ENCODE measurements at regions not wholly inside any gene's neighbourhood (a gene's known extent, or its start where the extent isn't known, plus 50 kb on each side); places are given as distances from the start of the nearest gene placed in this dataset.
"Not testable (repeated sequence)": the region's sequence is repeated elsewhere in the genome, so short reads cannot be mapped to it uniquely, and the experiment has no call there.

DNA sequence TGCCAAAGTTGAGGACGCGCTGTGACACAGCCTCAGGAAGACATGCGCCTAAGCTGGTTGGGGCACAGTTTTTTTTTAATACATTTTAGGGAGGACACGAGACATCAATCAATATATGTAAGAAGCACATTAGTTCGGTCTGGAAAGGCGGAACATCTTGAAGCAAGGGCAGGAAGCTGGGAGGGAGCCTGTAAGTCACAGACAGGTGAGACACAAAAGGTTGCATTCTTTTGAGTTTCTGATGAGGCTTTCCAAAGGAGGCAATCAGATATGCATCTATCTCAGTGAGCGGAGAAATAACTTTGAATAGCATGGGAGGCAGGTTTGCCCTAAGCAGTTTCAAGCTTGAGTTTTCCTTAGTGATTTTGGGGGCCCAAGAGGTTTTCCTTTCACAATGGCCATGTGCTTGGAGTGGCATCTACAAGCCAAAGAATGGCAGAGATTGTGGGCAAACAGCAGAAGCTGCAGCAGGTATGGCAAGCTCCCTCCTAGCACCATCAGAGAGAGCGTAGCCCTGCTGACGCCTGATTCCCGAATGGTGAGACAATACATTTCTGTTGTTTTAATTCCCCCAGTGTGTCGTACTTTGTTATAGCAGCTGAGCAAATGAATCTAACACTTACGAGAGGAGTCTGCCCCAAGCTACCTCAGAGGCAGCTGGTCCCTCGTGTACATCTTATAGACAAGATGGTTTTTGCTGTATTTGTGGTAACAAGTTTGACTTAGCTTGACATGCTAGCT lies 99.5 kb upstream of the TMTC4 start:
- WGBS, 2 donors, result 78 to 84% methylated on average over 13 of the region's 13 CpGs
- TF ChIP-seq EP300 (IDR thresholded peaks at IDR 0.05) (no peak), POLR2A (IDR thresholded peaks at IDR 0.05) (no peak)
- TF ChIP-seq, protein P1, sequence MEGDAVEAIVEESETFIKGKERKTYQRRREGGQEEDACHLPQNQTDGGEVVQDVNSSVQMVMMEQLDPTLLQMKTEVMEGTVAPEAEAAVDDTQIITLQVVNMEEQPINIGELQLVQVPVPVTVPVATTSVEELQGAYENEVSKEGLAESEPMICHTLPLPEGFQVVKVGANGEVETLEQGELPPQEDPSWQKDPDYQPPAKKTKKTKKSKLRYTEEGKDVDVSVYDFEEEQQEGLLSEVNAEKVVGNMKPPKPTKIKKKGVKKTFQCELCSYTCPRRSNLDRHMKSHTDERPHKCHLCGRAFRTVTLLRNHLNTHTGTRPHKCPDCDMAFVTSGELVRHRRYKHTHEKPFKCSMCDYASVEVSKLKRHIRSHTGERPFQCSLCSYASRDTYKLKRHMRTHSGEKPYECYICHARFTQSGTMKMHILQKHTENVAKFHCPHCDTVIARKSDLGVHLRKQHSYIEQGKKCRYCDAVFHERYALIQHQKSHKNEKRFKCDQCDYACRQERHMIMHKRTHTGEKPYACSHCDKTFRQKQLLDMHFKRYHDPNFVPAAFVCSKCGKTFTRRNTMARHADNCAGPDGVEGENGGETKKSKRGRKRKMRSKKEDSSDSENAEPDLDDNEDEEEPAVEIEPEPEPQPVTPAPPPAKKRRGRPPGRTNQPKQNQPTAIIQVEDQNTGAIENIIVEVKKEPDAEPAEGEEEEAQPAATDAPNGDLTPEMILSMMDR (IDR thresholded peaks at IDR 0.05), result no peak

DNA sequence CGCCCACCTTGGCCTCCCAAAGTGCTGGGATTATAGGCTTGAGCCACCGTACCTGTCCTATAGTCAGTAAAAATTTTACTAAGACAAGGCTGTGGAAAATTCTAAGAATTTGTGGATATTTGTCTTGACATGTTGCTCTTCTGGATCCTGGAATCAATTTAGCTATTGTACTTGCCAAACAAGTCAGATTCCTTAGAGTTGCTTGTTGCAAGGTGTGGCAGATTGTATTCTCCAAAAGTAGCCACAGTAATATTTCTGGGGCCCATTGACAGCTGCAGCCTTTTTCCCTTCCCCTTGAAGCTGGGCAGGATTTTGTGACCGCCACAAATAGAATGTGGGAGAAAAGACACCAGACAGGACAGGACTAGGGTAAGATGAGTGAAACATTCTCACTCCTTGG lies 98.8 kb upstream of the TMTC4 start:
- Histone ChIP-seq H3K4me3 (no peak overlapping the region), H3K36me3 (no peaks in the 10 kb centered on the region), H3K27ac (no peak overlapping the region), H3K27me3 (no peaks in the 10 kb centered on the region), H3K9me3 (no peaks in the 10 kb centered on the region), H3K4me1 (no peaks in the 10 kb centered on the region)
- 90 to 92% methylated on average over 3 of the region's 3 CpGs for WGBS, 2 donors
- TF ChIP-seq POLR2A (IDR thresholded peaks at IDR 0.05), result no peak
- TF ChIP-seq EP300 (IDR thresholded peaks at IDR 0.05), result no peak
- TF ChIP-seq, protein P1 (IDR thresholded peaks at IDR 0.05), result no peak
- DNase-seq (ENCODE audit: low spot score in 2 of 2), result no peak

More for the DNA sequence above, 99.5 kb upstream of the TMTC4 start:
- no peak for DNase-seq (ENCODE audit: low spot score in 2 of 2)
- Histone ChIP-seq H3K4me1 (no peaks in the 10 kb centered on the region), H3K9me3 (no peaks in the 10 kb centered on the region), H3K4me3 (no peak overlapping the region), H3K27me3 (no peaks in the 10 kb centered on the region), H3K36me3 (no peaks in the 10 kb centered on the region), H3K27ac (no peak overlapping the region)

DNA sequence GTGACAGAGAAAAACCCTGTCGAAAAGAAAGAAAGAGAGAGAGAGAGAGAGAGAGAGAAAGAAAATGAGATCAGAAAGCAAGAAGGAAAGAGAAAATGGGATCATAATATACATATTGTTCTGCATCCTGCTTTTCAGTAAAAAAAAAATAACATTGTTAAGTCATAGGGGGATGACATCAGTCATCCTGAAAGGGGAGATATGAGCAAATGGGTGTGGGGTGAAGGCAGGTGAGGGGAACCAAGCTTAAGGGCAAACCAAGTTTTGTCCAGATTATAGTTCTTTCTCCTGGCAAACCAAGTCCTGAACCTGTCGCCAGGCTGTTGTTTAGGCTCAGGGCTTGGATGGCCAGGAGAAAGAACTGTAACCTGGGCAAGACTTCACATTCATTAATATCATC lies 92.6 kb upstream of the TMTC4 start:
- TF ChIP-seq EP300 (IDR thresholded peaks at IDR 0.05) (no peak), POLR2A (IDR thresholded peaks at IDR 0.05) (no peak)
- TF ChIP-seq, protein P1 (IDR thresholded peaks at IDR 0.05), result no peak
- no peak overlapping the region for H3K4me3 ChIP-seq
- WGBS, 2 donors, result 82 to 86% methylated on average over 2 of the region's 2 CpGs
- no peak overlapping the region for H3K27ac ChIP-seq
- no peaks in the 10 kb centered on the region for H3K27me3 ChIP-seq
- DNase-seq (ENCODE audit: low spot score in 2 of 2), result no peak
- no peaks in the 10 kb centered on the region for H3K9me3 ChIP-seq
- H3K36me3 ChIP-seq, result no peaks in the 10 kb centered on the region
- no peaks in the 10 kb centered on the region for H3K4me1 ChIP-seq

DNA sequence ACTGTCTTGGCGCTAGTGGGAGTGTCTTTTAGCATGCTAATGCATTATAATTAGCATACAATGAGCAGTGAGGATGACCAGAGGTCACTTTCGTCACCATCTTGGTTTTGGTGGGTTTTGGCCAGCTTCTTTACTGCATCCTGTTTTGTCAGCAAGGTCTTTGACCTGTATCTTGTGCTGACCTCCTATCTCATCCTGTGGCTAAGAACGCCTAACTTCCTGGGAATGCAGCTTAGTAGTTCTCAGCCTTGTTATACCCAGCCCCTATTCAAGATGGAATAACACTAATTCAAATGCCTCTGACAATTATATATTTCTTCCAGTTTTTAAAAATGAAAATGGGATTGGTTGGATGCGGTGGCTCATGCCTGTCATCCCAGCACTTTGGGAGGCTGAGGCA lies 92.0 kb upstream of the TMTC4 start:
- H3K36me3 ChIP-seq; H3K27me3 ChIP-seq; H3K9me3 ChIP-seq; H3K4me1 ChIP-seq; H3K4me3 ChIP-seq; DNase-seq (ENCODE audit: low spot score in 2 of 2); H3K27ac ChIP-seq: not testable (repeated sequence)
- 88 to 91% methylated on average over 4 of the region's 4 CpGs for whole genome bisulfite sequencing, 2 donors

DNA sequence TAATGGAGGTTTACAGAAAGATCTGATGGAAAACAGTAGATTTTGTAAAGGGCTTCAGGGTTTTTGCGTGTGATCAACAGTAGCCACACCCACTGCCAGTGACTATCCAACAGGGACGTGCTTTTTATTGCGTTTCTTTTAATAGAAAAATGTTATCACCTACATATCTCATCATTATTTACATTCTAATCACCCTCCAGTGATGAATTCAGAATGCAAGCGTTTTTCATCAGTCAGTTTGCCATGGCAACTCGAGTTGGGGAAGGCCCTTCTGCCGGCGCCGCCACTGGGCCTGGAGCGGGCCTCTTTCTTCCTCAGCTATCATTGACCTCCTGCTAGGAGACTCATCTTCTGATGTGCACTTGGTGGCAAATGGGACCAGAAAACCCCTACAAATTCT lies 90.3 kb upstream of the TMTC4 start:
- TF ChIP-seq EP300 (IDR thresholded peaks at IDR 0.05), result no peak
- no peak for TF ChIP-seq POLR2A (IDR thresholded peaks at IDR 0.05)
- TF ChIP-seq, protein P1 (IDR thresholded peaks at IDR 0.05), result no peak
- Histone ChIP-seq H3K4me3 (no peak overlapping the region), H3K36me3 (no peaks in the 10 kb centered on the region), H3K4me1 (no peaks in the 10 kb centered on the region), H3K27me3 (no peaks in the 10 kb centered on the region), H3K9me3 (no peaks in the 10 kb centered on the region), H3K27ac (no peak overlapping the region)
- 78 to 81% methylated on average over 9 of the region's 9 CpGs for WGBS, 2 donors
- no peak for DNase-seq (ENCODE audit: low spot score in 2 of 2)

DNA sequence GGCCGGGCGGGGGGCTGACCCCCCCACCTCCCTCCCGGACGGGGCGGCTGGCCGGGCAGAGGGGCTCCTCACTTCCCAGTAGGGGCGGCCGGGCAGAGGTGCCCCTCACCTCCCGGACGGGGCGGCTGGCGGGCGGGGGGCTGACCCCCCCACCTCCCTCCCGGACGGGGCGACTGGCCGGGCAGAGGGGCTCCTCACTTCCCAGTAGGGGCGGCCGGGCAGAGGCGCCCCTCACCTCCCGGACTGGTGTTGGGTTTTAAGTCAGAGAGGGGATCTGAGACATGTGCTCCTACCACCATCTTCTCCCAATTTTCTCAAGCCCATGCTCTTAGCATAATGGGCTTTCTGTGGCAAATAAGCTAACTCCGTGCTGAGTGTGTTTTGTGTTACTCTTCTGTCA lies 87.5 kb upstream of the TMTC4 start:
- H3K27me3 ChIP-seq; H3K4me3 ChIP-seq; H3K9me3 ChIP-seq; H3K36me3 ChIP-seq; DNase-seq (ENCODE audit: low spot score in 2 of 2); H3K4me1 ChIP-seq; H3K27ac ChIP-seq: not testable (repeated sequence)
- WGBS, 2 donors, result 90 to 100% methylated on average over 2 to 9 of the region's 22 CpGs
